ENCODE measurements at regions not wholly inside any gene's neighbourhood (a gene's known extent, or its start where the extent isn't known, plus 50 kb on each side); places are given as distances from the start of the nearest gene placed in this dataset.

DNA sequence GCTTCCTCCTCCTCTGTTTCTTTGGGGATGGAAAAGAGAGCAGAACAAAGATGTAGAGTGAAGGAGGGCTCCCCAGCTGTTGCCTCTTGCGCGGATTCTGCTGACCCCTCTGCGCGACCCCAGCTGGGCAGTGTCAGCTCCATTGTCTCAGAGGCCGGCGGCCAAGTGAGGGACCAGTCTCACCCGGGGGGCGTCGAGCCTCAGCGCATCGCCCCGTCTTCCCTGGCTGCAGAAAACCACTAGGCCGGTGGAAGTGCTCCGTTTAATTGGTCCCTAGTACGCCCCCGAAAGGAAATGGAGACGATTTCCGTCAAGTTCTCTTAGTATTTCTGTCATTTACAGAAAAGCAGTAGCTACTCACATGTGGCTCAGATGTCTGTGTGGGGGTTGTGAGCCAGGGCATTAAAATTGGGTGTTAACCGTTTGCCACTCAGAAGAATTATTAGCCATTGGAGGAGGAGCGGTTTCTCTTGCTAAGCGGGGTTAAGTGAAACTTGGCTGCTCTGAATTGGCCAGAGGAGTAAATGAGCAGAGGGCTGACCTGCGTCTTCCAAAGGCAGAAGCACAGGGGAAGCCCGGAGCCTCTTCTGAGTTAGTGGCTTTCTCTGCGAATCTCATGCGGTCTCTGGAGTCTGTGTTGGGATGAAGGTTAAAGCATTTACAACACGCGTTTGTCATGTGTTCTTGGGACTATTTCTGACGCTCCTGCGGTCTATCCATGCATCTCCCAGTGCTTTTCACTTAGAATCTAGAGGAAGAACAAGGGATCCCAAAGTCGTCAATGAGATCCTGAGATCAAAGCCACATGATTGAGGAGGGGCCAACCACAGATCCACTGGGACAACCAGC, 132.8 kb upstream of the MYO16 start:
- Histone ChIP-seq H3K4me3 (ENCODE audit: low read depth, low read length) (peak overlapping the region; percentile 56), H3K27me3 (replicated peaks) (no peaks in the 10 kb centered on the region), H3K27ac (no peak overlapping the region), H3K36me3 (replicated peaks) (no peaks in the 10 kb centered on the region)
- DNase-seq, result no peak
- in situ Hi-C loops (cut with HindIII; ENCODE audit: low pct_ligation_motif_present, low sequenced_read_pairs), result no loop called here
- TF ChIP-seq, protein P1, sequence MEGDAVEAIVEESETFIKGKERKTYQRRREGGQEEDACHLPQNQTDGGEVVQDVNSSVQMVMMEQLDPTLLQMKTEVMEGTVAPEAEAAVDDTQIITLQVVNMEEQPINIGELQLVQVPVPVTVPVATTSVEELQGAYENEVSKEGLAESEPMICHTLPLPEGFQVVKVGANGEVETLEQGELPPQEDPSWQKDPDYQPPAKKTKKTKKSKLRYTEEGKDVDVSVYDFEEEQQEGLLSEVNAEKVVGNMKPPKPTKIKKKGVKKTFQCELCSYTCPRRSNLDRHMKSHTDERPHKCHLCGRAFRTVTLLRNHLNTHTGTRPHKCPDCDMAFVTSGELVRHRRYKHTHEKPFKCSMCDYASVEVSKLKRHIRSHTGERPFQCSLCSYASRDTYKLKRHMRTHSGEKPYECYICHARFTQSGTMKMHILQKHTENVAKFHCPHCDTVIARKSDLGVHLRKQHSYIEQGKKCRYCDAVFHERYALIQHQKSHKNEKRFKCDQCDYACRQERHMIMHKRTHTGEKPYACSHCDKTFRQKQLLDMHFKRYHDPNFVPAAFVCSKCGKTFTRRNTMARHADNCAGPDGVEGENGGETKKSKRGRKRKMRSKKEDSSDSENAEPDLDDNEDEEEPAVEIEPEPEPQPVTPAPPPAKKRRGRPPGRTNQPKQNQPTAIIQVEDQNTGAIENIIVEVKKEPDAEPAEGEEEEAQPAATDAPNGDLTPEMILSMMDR (IDR thresholded peaks at IDR 0.05; ENCODE audit: low read depth, low read length, missing control alignments), result no peak

DNA sequence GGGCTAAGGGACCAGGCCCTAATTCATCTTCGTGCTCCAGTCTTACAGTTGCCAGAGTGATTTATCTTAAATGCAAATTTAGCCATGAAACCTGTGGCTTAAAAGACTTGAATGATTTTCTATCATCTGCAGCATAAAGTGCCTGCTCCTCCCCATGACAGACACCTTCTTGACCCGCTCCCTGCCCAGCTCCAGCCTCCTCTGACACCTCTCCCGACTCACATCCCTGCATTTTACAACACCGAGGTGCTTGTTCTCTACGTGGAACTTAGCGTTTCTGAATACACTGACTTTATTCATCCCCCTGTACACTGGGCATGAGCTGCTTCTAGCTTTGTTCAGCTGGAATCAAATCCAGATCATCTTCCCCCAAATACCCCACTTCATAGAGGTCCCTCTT, 128.7 kb upstream of the MYO16 start:
- in situ Hi-C loops (cut with HindIII; ENCODE audit: low pct_ligation_motif_present, low sequenced_read_pairs), result no loop called here
- no peaks in the 10 kb centered on the region for H3K36me3 ChIP-seq (replicated peaks)
- H3K4me3 ChIP-seq (ENCODE audit: low read depth, low read length), result no peak overlapping the region
- no peak for DNase-seq
- TF ChIP-seq, protein P1 (IDR thresholded peaks at IDR 0.05; ENCODE audit: low read depth, low read length, missing control alignments), result no peak
- no peaks in the 10 kb centered on the region for H3K27me3 ChIP-seq (replicated peaks)
- H3K27ac ChIP-seq, result no peak overlapping the region

DNA sequence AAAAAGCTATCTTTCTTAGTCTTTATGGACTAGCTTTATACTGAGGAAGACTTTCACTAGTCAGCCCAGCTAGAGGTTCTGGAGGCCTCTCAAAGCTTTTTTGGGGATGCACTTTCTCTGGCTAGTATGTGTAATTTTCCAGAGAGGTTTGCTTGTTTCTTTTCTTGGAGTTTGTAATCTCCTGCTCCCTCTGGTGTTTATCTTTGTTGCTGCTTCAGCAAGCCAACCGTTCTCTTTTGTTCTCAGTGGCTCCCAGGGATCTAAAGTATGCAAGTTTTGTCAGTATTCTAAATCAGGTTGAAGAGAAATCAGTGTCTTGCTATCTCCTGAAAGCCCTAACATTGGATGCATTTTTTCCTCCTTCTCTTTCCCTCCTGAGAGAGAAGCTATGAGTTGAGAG, 121.1 kb upstream of the MYO16 start:
- Histone ChIP-seq H3K27me3 (replicated peaks) (no peaks in the 10 kb centered on the region), H3K27ac (no peak overlapping the region), H3K4me3 (ENCODE audit: low read depth, low read length) (no peak overlapping the region), H3K36me3 (replicated peaks) (no peaks in the 10 kb centered on the region)
- TF ChIP-seq, protein P1 (IDR thresholded peaks at IDR 0.05; ENCODE audit: low read depth, low read length, missing control alignments), result peak; percentile 79
- DNase-seq, result peak; percentile 42
- in situ Hi-C loops (cut with HindIII; ENCODE audit: low pct_ligation_motif_present, low sequenced_read_pairs), result no loop called here

DNA sequence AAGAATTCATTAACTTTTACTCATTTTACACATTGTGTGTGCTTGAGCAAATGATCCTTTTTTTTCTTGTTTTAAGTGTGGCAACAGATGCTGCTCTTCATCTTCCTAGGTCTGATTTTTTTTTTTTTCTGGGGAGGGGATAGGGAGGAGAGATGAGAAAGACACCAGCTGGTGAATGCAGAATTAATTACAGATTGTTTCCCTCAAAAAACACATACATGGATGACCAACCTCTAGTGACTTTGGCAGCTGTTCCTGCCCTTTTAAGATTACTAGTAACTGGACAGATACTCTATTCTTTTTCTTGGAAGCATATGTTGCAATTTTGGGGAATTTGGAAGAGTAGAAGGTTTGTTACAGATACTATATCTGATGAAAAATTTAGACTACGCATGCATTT, 103.6 kb upstream of the MYO16 start:
- in situ Hi-C loops (cut with HindIII; ENCODE audit: low pct_ligation_motif_present, low sequenced_read_pairs), result no loop called here
- H3K4me3 ChIP-seq (ENCODE audit: low read depth, low read length), result no peak overlapping the region
- H3K27me3 ChIP-seq (replicated peaks), result no peaks in the 10 kb centered on the region
- H3K27ac ChIP-seq, result no peak overlapping the region
- DNase-seq, result no peak
- H3K36me3 ChIP-seq (replicated peaks), result no peaks in the 10 kb centered on the region
- TF ChIP-seq, protein P1 (IDR thresholded peaks at IDR 0.05; ENCODE audit: low read depth, low read length, missing control alignments), result no peak

DNA sequence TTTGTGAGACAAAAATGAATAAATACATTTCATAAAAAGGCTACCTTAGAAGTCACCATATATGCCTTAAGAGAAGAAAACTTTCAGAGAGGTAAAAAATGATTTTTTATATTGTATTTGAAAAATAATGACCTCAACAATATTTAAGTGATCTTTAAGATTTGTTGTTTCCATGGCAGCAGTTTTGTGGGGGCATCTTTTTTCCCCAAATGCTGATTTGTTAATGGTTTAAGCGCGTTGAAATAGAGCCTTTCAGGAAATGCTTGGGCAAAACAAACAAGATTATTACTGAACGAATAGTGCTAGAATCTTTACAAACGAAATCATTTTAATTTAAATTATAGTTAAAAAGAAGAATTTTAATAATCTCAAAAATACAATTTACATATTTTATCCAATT, 103.1 kb upstream of the MYO16 start:
- TF ChIP-seq, protein P1 (IDR thresholded peaks at IDR 0.05; ENCODE audit: low read depth, low read length, missing control alignments), result no peak
- in situ Hi-C loops (cut with HindIII; ENCODE audit: low pct_ligation_motif_present, low sequenced_read_pairs), result no loop called here
- Histone ChIP-seq H3K36me3 (replicated peaks) (no peaks in the 10 kb centered on the region), H3K27me3 (replicated peaks) (no peaks in the 10 kb centered on the region), H3K4me3 (ENCODE audit: low read depth, low read length) (no peak overlapping the region), H3K27ac (no peak overlapping the region)
- DNase-seq, result no peak

DNA sequence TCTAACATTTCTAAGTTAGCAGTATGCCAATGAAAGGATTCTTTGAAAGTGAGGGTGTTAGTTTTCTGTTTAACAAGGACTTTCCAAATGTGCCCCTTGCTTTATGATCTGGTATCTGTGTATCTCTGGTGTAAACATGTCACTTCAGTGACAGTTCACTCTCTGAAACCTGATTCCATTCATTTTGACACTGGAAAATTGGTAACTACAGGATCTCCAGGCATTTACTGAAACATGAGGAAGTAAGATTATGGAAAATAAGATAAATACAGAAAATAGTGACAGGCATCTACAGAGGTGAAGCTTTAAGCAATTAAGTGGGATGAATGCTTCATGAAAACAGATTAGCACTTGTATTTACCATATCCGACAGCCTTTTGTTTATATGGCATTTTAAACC, 101.6 kb upstream of the MYO16 start:
- Histone ChIP-seq H3K4me3 (ENCODE audit: low read depth, low read length) (no peak overlapping the region), H3K36me3 (replicated peaks) (no peaks in the 10 kb centered on the region), H3K27me3 (replicated peaks) (no peaks in the 10 kb centered on the region), H3K27ac (no peak overlapping the region)
- in situ Hi-C loops (cut with HindIII; ENCODE audit: low pct_ligation_motif_present, low sequenced_read_pairs), result no loop called here
- no peak for DNase-seq
- TF ChIP-seq, protein P1 (IDR thresholded peaks at IDR 0.05; ENCODE audit: low read depth, low read length, missing control alignments), result no peak
